OCI-LY1 (cell line): ENCODE measurements at regions not wholly inside any gene's neighbourhood (a gene's known extent, or its start where the extent isn't known, plus 50 kb on each side); places are given as distances from the start of the nearest gene placed in this dataset.

Source experiments
- H2AFZ ChIP-seq: fragments of 200-600 bp; sonication (generic), shearing (Covaris generic); 2 replicates; pipeline ENCODE4 v1.6.0; 2014; ENCODE audit warnings: antibody characterized with exemption, mild to moderate bottlenecking, low read length
- H3F3A ChIP-seq: fragments of 200-600 bp; sonication (generic), shearing (Covaris generic); 2 replicates; pipeline ENCODE4 v1.6.0; 2014; ENCODE audit warnings: mild to moderate bottlenecking, antibody characterized with exemption, low read length, moderate library complexity; ENCODE audit not compliant: insufficient read depth
- H3K27ac ChIP-seq: fragments of 200-600 bp; sonication (generic); 2 replicates; pipeline ENCODE4 v1.5.1; 2014; ENCODE audit warnings: low read length, mixed run types, mild to moderate bottlenecking, low read depth; ENCODE audit not compliant: poor library complexity, severe bottlenecking
- H3K27me3 ChIP-seq: fragments of 200-600 bp; sonication (generic); 2 replicates; pipeline ENCODE4 v1.6.0; 2014; ENCODE audit warnings: antibody characterized with exemption, mild to moderate bottlenecking, low read length, moderate library complexity; ENCODE audit not compliant: insufficient read depth
- H3K36me3 ChIP-seq: fragments of 200-600 bp; sonication (generic); 2 replicates; pipeline ENCODE4 v1.6.1; 2014; ENCODE audit warnings: mild to moderate bottlenecking, antibody characterized with exemption, low read length, moderate library complexity, mixed read lengths; ENCODE audit not compliant: insufficient read depth
- H3K4me1 ChIP-seq: fragments of 200-600 bp; sonication (generic); 2 replicates; pipeline ENCODE4 v1.5.1; 2014; ENCODE audit warnings: mild to moderate bottlenecking, low read length, moderate library complexity; ENCODE audit not compliant: insufficient read depth, severe bottlenecking
- H3K4me2 ChIP-seq: fragments of 200-600 bp; sonication (generic), shearing (Covaris generic); 2 replicates; pipeline ENCODE4 v1.6.1; 2014; ENCODE audit warnings: low read length
- H3K4me3 ChIP-seq: fragments of 200-600 bp; sonication (generic); 2 replicates; pipeline ENCODE4 v1.5.1; 2014; ENCODE audit warnings: low read length, low read depth, mild to moderate bottlenecking, mixed read lengths; ENCODE audit not compliant: poor library complexity, severe bottlenecking
- H3K79me2 ChIP-seq: fragments of 200-600 bp; shearing (Covaris generic); 2 replicates; pipeline ENCODE4 v1.6.1; 2016; ENCODE audit warnings: mixed run types, low read length, mixed read lengths; ENCODE audit not compliant: insufficient read depth
- H3K9ac ChIP-seq: fragments of 200-600 bp; sonication (generic), shearing (Covaris generic); 2 replicates; pipeline ENCODE4 v1.6.1; 2014; ENCODE audit warnings: mild to moderate bottlenecking, low read length, mixed read lengths
- H3K9me2 ChIP-seq: fragments of 200-600 bp; sonication (generic), shearing (Covaris generic); 2 replicates; pipeline ENCODE4 v1.6.1; 2014; ENCODE audit warnings: low read depth, mild to moderate bottlenecking, low read length, mixed read lengths
- H3K9me3 ChIP-seq: fragments of 200-600 bp; shearing (Covaris generic); 2 replicates; pipeline ENCODE4 v1.6.1; 2014; ENCODE audit warnings: low read length, mixed read lengths
- H4K20me1 ChIP-seq: fragments of 200-600 bp; sonication (generic), shearing (Covaris generic); 2 replicates; pipeline ENCODE4 v1.6.0; 2016; ENCODE audit warnings: mild to moderate bottlenecking, low read length; ENCODE audit not compliant: insufficient read depth
- EZH2 ChIP-seq: fragments of 200-600 bp; sonication (generic), shearing (Covaris generic); IDR thresholded peaks from 2 replicates; pipeline ENCODE4 v1.8.0; 2017; ENCODE audit warnings: borderline replicate concordance, mixed run types, mild to moderate bottlenecking, antibody characterized with exemption, low read length, moderate library complexity, mixed read lengths
- TF ChIP-seq, protein P1 (sequence below): fragments of 200-600 bp; sonication (generic), shearing (Covaris generic); IDR thresholded peaks from 2 replicates; pipeline ENCODE4 v1.5.1; 2017; ENCODE audit warnings: mild to moderate bottlenecking, antibody characterized with exemption, low read length, moderate library complexity, mixed read lengths

DNA sequence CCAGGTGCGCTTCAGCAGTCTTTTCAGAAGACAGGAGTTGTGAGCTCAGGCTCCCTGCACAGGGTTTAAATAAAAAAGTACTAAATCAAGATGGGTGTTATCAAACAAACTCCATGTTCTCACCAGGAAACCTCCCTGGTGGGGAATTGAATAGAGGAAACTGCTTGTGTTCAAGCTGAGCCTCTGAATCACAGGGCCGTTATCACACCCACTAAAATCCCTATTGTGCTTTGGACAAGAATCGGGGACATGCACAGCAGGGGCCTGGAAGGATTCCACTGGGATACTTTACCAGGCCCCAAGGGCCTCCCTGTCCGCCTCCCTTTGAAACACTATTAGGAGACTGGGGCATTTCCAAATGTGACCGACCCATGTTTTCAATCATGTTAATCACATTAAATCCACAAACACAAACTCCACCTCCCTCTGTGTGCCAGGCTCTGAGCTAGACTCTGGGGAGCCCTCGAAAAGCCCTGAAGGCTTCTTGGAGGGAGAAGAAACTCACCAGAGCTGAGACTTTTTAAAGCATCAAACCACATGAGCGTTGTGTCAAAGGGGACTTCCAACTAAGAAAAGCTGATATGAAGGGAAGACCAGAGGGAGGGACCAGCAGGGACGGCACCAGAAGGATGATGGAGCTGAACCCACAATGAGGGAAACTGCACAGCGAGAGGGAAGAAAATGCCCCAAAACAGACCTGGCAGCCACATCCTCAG is 458.7 kb upstream of the ID2 start:
- H3F3A ChIP-seq = no peaks in the 10 kb centered on the region
- H3K4me3 ChIP-seq = no peak overlapping the region
- H3K27ac ChIP-seq = no peak overlapping the region
- H3K27me3 ChIP-seq = no peaks in the 10 kb centered on the region
- H4K20me1 ChIP-seq = no peaks in the 10 kb centered on the region
- peaks cover 7% of the 10 kb centered on the region for H3K4me1 ChIP-seq
- H3K79me2 ChIP-seq = no peaks in the 10 kb centered on the region
- H2AFZ ChIP-seq = no peak overlapping the region
- no peak for TF ChIP-seq EZH2
- TF ChIP-seq, protein P1, sequence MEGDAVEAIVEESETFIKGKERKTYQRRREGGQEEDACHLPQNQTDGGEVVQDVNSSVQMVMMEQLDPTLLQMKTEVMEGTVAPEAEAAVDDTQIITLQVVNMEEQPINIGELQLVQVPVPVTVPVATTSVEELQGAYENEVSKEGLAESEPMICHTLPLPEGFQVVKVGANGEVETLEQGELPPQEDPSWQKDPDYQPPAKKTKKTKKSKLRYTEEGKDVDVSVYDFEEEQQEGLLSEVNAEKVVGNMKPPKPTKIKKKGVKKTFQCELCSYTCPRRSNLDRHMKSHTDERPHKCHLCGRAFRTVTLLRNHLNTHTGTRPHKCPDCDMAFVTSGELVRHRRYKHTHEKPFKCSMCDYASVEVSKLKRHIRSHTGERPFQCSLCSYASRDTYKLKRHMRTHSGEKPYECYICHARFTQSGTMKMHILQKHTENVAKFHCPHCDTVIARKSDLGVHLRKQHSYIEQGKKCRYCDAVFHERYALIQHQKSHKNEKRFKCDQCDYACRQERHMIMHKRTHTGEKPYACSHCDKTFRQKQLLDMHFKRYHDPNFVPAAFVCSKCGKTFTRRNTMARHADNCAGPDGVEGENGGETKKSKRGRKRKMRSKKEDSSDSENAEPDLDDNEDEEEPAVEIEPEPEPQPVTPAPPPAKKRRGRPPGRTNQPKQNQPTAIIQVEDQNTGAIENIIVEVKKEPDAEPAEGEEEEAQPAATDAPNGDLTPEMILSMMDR = no peak
- no peak overlapping the region for H3K9ac ChIP-seq
- no peaks in the 10 kb centered on the region for H3K9me2 ChIP-seq
- no peaks in the 10 kb centered on the region for H3K9me3 ChIP-seq
- no peaks in the 10 kb centered on the region for H3K36me3 ChIP-seq
- H3K4me2 ChIP-seq = no peak overlapping the region

GRCh38 chr2:8223695-8224346 is 458.0 kb upstream of the ID2 start:
- H3K36me3 ChIP-seq = no peaks in the 10 kb centered on the region

DNA sequence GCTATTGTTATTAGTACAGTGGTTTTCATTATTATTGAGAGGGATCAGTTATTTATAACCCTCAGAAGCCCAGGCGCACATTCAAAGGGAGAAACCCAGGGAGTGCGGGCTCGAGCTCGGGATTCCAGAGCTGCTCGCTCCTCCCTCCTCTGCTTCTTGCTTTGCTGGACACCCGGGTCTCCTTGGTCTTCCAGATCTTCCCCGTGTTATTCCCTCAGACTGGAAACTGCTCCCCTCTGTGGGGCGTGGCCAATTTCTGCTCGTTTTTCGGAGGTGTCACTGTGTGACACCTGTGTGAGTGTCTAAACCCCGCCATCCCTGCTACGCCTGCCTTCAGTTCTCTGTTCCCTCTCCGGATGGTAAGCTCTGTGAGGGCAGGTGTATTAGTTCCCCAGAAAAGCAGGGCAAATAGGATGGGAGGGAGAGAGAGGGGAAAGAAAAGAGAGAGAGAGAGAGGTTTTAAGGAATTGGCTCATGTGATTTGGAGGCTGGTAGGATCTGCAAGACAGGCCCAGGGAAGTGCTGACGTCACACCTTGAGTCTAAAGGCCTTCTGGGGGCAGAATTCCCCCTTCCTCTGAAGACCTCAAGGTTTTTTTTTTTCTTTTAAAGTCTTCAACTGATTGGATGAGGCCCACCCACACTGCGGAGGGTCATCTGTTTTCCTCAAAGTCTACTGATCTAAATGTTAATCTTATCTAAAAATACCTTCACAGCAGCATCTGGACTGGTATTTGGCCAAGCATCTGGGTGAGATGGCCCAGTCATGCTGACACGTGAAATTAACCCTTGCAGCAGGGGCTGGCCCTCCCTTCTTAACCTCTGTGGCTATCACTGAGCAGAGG is 457.3 kb upstream of the ID2 start:
- TF ChIP-seq, protein P1 = no peak
- TF ChIP-seq EZH2 = no peak
- H3K9me2 ChIP-seq = no peaks in the 10 kb centered on the region
- H4K20me1 ChIP-seq = no peaks in the 10 kb centered on the region
- H3K27me3 ChIP-seq = no peaks in the 10 kb centered on the region
- H2AFZ ChIP-seq = no peak overlapping the region
- no peak overlapping the region for H3K4me3 ChIP-seq
- H3F3A ChIP-seq = no peaks in the 10 kb centered on the region
- H3K4me2 ChIP-seq = no peak overlapping the region
- no peaks in the 10 kb centered on the region for H3K36me3 ChIP-seq
- H3K27ac ChIP-seq = no peak overlapping the region
- no peak overlapping the region for H3K9ac ChIP-seq
- H3K79me2 ChIP-seq = no peaks in the 10 kb centered on the region
- no peaks in the 10 kb centered on the region for H3K9me3 ChIP-seq
- H3K4me1 ChIP-seq = peaks cover 9% of the 10 kb centered on the region

More at GRCh38 chr2:8223695-8224346, 458.0 kb upstream of the ID2 start:
- Histone ChIP-seq H3K4me2 (no peak overlapping the region), H3F3A (no peaks in the 10 kb centered on the region), H3K9me2 (no peaks in the 10 kb centered on the region), H3K9ac (no peak overlapping the region), H3K27me3 (no peaks in the 10 kb centered on the region), H2AFZ (no peak overlapping the region), H4K20me1 (no peaks in the 10 kb centered on the region), H3K4me3 (no peak overlapping the region), H3K4me1 (peaks cover 7% of the 10 kb centered on the region), H3K79me2 (no peaks in the 10 kb centered on the region), H3K9me3 (no peaks in the 10 kb centered on the region), H3K27ac (no peak overlapping the region)
- TF ChIP-seq, protein P1 = no peak
- TF ChIP-seq EZH2 = no peak
